RWPE1 (cell line): ENCODE measurements at regions not wholly inside any gene's neighbourhood (a gene's known extent, or its start where the extent isn't known, plus 50 kb on each side); places are given as distances from the start of the nearest gene placed in this dataset.

ENCODE experiments used
- CTCF ChIA-PET: fragments of 350-600 bp; sonication (Branson Sonifier 250); formaldehyde crosslinking; extraction: SDS; loops from one replicate; lab custom pipeline; 2021; lab: Yijun Ruan, JAX
- POLR2A ChIA-PET: fragments of 400-600 bp; formaldehyde crosslinking; extraction: SDS; loops from one replicate; lab custom pipeline; 2020; ENCODE audit warnings: antibody characterized with exemption; ENCODE audit not compliant: low non-redundant PET; lab: Yijun Ruan, JAX
- DNase-seq: peaks from one replicate; pipeline ENCODE4 v3.0.0; 2012; ENCODE audit warnings: low spot score
- H3K27ac ChIP-seq: fragments of 450-650 bp; 2 replicates; pipeline ENCODE4 v1.5.1; 2017
- CTCF ChIP-seq: fragments of 450-650 bp; conservative IDR thresholded peaks from 2 replicates; pipeline ENCODE4 v1.5.1; 2017; ENCODE audit warnings: low read depth, mild to moderate bottlenecking

GRCh38 chr4:153074486-153074885 is 129.8 kb upstream of the TRIM2 start:
- ChIA-PET CTCF (no interaction called here), POLR2A (no interaction called here)
- DNase-seq, result no peak
- no peak for TF ChIP-seq CTCF
- H3K27ac ChIP-seq, result no peak overlapping the region

DNA sequence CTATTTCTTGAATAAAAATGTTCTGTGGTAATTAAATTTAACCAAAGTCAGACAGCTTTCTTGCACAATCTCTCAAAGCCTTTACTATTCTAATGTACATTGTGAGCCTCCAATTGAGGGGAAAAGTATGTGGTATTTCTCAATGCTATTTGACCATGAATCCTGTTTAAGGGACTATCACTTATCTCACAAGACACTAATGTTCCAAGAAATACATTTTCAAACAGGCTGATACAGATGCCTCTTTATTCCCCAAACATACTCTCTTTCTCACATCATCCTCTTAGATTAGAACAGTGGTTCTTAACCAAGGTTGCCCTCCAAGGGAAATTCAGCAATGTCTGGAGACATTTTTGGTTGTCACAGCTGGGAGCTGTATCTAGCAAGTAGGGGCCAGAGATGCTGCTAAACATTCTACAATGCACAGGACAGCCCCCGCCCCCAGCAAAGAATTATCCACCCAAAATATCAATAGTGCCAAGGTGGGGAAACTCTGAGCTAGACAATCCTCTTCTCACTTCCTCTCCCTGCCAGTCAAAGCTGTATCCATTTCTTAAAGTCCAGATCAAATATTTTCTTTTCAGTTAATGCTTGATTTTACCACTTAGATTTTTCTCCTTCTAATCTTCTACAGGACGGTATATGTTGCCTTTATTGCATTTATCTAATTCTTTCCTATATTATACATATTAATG is 129.2 kb upstream of the TRIM2 start:
- DNase-seq, result no peak
- H3K27ac ChIP-seq, result no peak overlapping the region
- ChIA-PET POLR2A (interaction anchor here (0.6 kb wide), 1 partner anchor 93 kb away, joined by 3 read pairs; no protein-coding TSS in a partner anchor), CTCF (interaction anchor here (0.6 kb wide), 2 partner anchors 11 to 229 kb away, joined by 3 to 6 read pairs; no protein-coding TSS in a partner anchor)
- TF ChIP-seq CTCF, result no peak

- DNase-seq, result no peak
- no peak for TF ChIP-seq CTCF
- CTCF ChIA-PET, result interaction anchor here (0.6 kb wide), 1 partner anchor 10 kb away, joined by 3 read pairs; no protein-coding TSS in a partner anchor
- POLR2A ChIA-PET, result interaction anchor here (0.6 kb wide), 1 partner anchor 94 kb away, joined by 3 read pairs; no protein-coding TSS in a partner anchor
- no peak overlapping the region for H3K27ac ChIP-seq
Measured at GRCh38 chr4:153075836-153076518, 128.3 kb upstream of the TRIM2 start.

- TF ChIP-seq CTCF, result no peak
- no peak overlapping the region for H3K27ac ChIP-seq
- no peak for DNase-seq
- ChIA-PET CTCF (interaction anchor here (0.6 kb wide), 1 partner anchor 247 kb away, joined by 3 read pairs; no protein-coding TSS in a partner anchor), POLR2A (no interaction called here)
Measured at GRCh38 chr4:153076861-153077260, 127.4 kb upstream of the TRIM2 start.

GRCh38 chr4:153079857-153080391 is 124.3 kb upstream of the TRIM2 start:
- ChIA-PET POLR2A (no interaction called here), CTCF (interaction anchor here (1.2 kb wide), 1 partner anchor 9 kb away, joined by 4 read pairs; no protein-coding TSS in a partner anchor)
- no peak overlapping the region for H3K27ac ChIP-seq

More at GRCh38 chr4:153079857-153080391, 124.3 kb upstream of the TRIM2 start:
- DNase-seq, result no peak
- no peak for TF ChIP-seq CTCF
